GM21717 (cell line): ENCODE measurements at regions not wholly inside any gene's neighbourhood (a gene's known extent, or its start where the extent isn't known, plus 50 kb on each side); places are given as distances from the start of the nearest gene placed in this dataset.

Experiments used
- ATAC-seq: cut with Tn5 transposase; IDR thresholded peaks from one replicate; pipeline ENCODE4 v1.9.1; 2021; ENCODE audit warnings: mild to moderate bottlenecking, moderate library complexity; ENCODE audit not compliant: unreplicated experiment

DNA sequence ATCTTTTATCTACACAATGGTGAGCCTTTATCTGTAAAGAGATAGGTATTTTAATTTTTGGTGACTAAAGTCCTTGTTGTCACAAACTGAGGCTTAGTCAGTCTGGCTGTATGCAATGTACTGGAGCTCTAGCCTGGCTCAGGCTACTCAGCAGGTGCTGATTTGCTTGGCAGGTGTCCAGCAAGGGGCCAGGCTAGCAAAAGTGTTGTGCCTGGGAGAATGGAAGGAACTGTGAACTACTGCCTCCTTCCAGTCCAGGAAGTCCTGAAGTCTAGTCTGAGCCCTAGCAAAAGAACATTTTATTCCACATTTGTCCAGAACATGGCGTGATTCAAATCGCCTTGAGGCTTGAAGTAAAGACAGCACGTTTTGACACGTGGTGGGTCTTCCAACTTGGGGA, 260.5 kb downstream of the CCDC85A start:
- ATAC-seq: no peak

DNA sequence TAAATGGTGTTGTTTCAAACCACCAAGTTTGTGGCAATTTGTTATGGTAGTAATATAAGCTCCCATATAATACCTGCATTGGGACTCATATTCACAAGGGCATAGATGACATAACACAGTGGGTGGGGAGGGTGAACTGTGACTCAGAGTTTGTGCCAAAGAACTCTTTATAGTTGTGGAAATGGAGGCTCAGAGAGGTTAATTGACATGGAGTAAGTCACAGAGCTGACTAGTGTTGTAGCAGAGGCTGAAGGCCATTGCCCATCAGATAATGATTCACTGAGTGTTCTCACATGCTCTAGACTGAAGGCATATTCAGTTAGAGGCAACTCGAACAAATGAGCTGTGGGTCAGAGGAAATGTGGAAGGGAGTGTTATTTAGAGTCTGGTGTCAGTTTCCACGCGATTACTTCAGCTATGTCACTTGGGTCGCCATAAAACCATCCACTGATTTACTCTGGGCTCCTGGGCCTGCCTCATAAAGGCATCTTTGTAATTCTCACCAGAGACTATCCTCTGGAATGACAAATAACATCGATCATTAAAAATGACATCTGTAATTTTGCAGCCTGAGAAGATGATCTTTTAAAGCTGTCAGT, 264.7 kb downstream of the CCDC85A start:
- ATAC-seq: no peak

DNA sequence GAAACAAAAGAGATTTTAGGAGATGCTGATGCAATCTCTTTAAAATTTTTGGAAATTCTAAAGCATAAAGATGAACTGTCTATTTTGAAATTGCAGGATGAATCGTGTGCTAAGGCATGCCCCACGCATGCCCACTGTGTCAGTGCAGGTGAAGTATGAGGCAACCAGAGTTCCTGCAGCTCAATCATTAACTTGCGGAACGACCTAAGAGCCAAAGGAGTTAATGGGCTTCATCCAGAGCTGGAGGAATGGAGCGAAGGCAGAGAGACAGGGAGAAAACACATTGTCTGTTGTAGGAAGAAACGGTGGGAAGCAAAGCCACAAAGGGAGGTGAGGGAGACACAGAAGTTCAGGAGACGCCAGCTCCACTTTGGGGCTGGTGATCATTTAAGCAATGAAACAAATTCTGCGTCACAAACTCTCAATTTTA, 265.2 kb downstream of the CCDC85A start:
- no peak for ATAC-seq

DNA sequence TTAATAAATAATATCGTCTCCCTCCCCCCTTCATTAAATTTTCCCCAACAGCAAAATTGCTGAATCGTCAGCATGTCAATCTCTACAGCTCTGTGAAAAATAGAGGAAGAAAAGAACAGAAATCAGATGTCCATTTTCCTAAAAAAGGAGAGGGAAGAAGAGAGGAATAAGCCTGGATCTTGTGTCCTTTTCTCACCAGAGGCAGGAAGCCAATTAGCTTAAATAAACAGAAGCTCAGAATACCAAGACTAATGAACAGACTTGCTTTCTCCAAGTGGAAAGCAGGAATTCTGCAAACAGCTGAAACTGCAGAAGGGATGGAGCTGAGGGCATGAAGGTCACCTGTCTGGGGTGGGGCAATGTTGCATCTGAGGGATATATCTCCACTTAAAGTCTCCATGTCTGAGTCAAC, 265.7 kb downstream of the CCDC85A start:
- ATAC-seq: no peak

DNA sequence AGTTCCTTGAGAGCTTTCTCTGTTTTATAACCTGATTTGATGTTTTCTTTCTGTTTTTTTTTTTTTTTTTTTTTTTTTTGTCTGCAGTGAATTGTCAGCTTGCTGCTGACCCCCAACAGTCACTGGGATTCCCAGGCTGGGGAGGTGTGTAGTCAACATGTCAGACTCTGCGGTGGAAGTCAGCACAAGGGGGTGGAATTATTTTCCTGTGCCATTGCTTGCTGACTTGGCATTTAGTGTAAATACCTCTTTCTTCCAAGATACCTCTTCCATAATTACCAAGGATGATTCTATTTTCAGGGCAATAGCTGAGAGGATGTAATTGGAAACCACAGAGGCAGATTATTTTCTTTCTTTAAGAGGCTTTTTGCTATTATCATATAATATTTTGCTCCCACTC, 266.3 kb downstream of the CCDC85A start:
- no peak for ATAC-seq

DNA sequence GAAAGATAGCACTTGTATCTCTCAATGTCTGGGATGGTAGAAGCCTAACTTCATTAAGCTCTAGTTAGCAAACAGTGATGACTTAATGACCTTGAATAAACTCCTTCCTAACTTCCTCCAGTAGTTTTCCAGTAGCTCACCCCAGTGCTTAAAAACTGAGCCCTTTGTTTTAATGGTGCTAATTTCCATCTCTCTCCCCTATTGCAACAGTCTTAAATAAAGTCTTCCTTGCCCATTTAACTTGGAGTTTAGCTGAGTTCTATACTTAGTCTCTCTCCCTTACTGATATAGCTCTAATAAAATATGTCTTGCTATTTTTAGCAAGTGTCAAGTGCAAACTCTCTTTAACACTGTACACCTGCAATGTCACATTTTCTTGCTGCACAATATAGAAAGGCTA, 267.0 kb downstream of the CCDC85A start:
- no peak for ATAC-seq

DNA sequence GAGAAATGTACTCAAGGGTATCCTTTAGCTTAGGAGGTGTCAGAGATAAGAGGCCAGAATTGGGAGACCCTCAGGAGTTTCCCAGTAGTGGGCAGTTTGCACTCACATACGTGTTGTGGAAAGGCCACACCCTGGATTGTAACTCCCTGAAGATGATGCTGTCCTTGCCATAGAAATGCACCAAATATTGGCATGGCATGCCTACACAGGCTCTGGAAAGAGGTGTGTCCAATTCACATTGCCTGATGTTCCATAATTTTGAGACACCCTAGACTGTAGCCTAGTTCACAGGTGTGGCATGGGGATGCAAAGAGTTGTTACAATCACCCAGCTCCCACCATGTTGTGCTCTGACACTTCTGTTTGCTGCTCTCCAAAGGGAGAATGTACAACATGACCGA, 271.9 kb downstream of the CCDC85A start:
- no peak for ATAC-seq

DNA sequence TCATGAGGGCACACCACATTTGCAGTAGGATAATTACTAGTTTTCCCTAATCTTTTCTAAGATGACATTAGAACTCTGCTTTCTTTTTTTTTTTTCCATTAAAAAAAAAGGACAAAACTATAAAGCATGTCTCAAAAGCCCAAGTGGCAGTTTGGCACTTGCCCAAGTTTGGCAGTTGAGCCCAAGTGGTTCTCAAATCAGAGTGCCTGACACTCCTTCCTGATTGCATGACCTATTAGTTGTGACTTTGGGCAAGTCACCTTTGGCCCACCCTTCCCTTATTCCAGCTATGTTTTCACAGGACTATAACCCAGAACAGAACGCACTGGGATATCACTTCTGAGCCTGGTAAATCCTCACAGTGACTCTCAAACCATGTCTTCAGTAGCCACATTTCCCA, 273.0 kb downstream of the CCDC85A start:
- ATAC-seq: no peak

DNA sequence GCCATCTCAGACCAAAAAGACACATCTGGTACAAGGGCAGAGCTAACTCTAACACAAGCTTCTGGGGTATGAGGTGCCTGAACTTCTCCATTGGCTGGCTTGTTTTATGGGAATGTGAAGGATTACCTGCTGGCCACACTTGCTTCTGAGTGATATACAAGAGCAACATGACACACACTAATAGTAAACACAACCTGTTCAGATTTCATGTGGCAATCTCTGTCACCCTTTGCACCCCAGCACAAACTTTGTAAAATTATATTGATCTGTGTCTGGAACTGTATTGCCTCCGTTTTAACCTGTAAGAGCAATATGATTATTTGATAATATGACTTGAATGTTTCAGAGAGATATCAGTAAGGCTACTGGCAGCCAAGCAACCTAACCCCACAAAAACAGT, 276.7 kb downstream of the CCDC85A start:
- no peak for ATAC-seq

DNA sequence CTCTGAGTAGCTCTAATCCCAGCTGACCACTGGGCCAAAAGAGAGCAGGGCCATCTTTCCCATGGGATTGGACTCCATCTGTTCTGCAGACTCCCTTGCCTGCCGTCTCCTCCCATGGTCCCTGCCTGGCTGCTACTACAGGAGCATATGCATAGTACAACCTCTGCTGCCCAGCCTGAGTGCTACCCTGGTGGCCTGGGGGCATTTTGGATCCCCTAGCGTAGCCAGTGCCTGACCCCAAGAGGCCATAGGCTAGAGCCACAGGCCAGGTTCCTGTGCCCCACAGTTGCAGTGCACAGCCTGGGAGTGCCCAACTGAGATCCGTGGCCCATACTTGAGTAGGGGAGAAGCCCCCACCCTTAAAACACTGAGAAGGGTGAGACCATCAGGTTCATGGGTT, 280.3 kb downstream of the CCDC85A start:
- no peak for ATAC-seq

DNA sequence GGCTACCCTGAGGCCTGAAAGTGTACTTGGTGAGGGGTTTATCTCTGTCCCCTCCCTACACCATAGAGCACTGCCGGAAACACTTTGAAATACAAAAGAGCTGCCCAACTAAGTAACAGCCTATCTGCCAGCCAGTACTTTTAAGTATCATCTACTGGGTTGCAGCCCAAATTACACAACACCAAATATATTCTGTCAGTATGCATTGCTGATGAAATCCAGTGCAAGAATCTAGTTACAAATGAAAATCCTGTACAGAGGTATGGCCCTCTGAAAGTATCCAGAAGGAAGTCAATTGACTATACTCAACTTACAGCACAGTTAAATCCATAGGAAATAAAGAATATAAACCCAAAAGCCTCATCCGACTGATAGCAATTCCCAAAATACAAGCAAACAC, 280.8 kb downstream of the CCDC85A start:
- ATAC-seq: no peak

DNA sequence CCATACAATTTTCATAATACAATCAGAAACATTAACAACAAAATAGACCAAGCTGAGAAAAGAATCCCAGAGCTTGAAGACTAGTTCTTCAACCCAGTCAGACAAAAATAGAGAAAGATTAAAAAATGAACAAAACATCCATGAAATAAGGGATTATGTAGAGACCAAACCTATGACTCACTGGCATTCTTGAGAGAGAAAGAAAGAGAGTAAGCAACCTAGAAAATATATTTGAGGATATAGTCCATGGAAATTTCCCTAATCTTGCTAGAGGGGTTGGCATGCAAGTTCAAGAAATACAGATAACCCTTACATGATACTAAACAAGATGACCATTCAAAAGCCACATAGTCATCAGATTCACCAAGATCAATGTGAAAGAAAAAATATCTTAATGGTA, 281.7 kb downstream of the CCDC85A start:
- ATAC-seq: no peak

DNA sequence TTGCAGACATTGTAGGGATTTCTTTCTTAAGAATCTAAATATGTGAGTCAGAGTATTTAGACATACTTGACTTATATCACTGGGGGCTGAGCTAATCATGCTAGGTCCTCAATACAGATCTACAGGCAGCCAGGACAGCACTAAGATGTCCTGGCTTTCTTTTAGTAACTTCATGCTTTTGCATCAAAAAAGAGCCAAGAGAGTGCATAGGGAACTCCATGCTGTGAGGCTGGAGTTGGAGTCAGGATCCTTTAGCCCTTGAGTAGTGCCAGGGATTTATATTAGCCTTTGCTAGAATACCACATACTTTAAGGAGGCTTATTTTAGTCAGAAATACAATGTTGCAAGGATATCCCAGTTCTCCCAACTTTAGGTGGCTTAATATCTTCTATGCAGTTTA, 289.7 kb downstream of the CCDC85A start:
- ATAC-seq: no peak

DNA sequence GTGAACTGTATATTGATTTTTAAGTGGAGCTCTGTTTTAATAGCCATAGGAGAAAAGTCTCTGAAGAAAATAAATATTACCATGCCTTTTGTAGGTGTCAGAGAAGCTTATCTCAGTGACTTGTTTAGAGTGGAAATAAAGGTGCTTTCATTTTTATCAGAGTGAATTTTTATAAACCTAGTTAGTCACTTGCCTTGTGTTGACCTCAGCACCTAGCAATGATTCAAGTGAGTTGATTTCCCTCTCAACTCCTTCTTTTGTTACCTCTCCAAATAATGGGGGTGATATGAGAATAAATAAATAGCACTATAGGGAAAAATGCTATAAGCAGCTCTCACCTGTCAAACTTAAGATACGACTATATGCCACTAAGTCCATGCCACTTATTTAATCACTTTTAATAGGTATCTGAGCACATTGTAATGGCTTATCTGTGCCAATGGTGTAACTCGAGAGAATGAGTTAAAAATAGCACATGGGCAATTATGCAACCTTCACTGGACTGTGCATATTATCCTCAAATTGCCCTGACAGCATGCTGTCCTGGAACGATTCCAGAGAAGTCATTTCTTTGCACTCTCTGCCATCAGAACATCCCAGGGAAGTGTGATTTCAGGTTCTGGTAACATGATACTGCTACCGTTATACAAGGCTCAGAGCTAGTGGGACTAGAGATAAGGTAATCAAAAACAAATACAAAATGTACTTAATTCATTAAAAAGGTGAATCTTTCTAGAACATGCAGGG, 290.8 kb downstream of the CCDC85A start:
- no peak for ATAC-seq

DNA sequence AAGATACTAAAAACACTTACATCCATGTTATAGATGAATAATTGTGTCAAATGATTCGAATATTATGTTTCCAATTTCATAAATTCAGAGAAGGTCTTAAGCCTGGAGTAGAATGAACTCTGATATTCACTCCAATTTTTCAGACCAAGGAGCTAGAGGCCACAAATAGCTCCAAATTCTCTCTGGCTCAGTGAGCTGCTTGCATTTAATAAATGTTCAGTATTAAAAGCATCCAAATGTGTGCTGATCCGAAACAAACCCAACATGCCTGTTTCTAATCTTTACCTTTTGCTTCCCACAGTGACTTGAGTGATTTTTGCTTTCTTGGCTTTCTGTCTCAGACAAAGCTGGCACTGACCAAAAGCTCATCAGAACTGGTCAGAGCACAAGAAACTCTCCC, 291.4 kb downstream of the CCDC85A start:
- ATAC-seq: no peak

DNA sequence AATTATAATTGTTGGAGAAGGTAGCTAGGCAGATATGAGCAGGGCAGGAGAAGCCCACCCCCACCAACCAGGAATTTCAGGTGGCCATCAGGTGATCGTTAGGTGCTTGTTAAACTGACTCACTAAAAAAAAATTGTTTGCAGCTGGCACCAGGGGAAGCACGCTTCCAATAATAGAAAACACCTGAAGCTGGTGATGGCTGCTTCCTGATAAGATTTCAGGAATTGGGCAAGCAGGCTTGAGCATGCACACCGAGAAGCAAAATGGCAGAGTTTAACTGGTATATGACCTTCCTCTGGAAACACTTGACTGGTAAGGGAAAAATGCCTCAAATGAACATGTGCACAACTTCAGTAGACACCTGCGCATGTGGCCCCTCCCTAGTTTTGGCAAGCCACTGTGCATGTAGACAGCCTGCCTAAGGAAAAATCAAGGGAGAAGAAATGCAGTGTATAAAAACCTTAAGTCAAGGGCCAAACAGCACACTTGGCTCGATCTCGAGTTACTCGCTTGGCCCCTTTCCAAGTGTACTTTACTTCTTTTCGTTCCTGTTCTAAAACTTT, 292.8 kb downstream of the CCDC85A start:
- ATAC-seq: no peak

DNA sequence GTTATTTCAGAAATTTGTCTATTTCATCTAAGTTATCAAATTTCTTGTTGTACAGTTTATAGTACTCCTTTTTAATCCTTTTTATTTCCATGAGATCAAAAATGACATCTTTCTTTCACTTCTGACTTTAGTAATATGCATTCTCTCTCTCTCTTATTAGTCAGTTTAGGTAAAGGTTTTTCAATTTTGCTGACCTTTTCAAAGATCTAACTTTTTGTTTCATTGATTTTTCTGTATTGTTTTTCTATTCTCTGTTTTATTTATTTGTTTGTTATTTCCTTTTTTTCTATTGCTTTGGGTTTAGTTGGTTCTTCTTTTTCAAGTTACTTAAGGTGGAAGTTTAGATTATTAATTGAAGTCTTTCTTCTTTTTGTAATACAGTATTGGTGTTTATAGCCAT, 294.2 kb downstream of the CCDC85A start:
- no peak for ATAC-seq

DNA sequence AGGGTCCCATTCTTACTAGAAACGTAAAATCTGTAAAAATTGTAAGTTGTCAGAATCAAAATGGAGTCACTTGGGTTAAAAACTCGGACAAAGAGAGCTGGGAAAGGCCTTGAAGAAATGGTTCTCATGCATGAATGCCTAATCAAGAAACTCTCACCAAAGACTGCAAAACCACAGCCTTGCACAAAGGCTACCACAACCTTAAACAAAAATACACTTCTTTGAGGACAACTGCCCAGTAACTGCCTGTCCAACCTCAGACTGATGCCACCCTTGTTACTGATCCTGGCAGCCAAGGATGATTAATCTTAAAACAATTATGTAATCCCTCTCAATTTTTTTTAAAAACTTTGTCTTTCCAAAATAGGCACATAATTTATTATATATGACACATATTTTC, 299.3 kb downstream of the CCDC85A start:
- no peak for ATAC-seq

DNA sequence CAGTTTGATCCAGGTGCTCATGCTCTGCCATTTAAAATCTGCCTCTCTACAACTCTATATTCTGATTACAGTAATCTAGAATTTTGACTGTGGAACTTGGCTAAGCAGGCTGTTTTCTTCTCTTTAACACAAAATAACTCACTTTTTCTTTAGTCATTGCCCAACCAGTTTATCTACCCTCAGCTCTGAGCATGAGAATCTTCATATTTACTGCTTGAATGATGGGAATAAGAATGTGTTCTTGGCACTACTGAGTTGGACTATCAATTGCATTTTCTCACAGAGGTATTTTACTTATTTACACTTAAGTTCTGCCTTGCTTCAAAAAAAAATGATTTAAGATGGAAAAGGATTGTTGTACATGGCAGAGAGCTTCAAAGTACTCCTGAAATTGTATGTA, 301.1 kb downstream of the CCDC85A start:
- no peak for ATAC-seq

DNA sequence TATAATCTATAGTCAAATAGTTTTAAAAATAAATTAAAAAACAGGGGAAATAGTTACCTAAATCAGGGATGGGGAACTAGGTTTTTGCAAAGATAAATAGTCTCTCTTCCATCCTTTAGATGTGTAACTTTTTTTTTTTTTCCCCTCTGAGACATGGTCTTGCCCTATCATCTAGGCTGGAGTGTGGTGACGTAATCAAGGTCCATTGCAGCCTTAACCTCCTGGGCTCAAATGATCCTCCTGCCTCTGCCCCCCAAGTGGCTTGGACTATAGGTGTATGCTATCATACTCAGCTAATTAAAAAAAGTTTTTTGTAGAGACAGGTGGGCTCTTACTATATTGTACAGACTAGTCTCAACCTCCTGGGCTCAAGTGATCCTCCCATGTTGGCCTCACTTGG, 316.5 kb downstream of the CCDC85A start:
- no peak for ATAC-seq

DNA sequence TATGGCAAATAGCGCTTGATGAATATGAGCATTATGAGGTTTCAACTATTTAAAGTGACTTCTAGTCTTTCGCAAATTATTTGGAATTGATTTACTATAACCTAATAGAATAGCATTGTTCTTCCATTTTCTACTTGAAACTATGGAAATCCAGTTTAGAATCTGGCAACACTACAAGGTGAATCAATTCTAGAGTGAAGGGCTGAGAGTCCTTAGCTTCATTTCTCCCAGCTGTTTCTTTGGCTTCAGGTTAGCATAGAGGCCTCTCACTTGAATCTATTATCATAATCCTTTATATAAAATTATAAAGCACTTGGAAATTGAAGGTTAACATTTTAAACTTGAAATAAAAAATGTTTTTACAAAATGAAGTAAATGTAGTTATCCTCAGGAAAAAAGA, 318.8 kb downstream of the CCDC85A start:
- ATAC-seq: no peak

DNA sequence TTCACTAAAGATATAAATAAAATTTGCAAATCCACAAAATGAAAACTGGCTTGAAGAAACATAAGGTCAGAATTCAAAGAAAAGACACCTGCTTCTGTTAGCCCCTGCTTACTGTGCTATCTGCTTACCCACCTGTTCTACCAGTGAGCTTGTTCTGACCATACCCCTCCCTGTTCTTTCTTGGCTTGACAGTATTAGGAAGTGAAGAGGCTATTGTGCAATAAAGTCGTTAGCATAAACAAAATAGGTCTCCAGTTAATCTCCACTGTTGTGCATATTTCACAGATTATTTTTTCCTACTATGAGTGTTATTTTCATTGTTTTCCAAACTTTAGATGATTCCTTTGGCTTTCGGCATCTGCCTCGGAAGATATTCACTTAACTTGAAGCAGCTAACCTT, 322.1 kb downstream of the CCDC85A start:
- ATAC-seq: no peak

DNA sequence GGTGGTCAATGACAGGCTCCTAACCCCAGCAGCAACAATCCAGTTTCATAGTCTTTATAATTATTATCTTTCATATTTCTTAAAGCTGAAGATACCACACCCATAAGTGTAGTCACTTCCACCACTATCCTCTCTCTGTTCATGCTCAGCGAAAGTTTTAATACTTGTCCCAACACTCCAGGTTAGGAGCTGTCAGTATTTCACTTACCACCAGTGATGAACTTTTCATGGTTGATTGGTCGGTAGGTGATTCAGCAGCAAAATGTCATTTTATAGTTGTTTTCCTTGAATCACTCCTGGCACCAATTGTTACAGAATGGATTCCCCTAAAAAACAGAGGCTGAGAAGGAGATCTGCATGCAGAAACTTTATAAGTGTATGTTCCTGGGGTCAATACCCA, 324.9 kb downstream of the CCDC85A start:
- ATAC-seq: no peak
